ENCODE measurements at regions not wholly inside any gene's neighbourhood (a gene's known extent, or its start where the extent isn't known, plus 50 kb on each side); places are given as distances from the start of the nearest gene placed in this dataset.

DNA sequence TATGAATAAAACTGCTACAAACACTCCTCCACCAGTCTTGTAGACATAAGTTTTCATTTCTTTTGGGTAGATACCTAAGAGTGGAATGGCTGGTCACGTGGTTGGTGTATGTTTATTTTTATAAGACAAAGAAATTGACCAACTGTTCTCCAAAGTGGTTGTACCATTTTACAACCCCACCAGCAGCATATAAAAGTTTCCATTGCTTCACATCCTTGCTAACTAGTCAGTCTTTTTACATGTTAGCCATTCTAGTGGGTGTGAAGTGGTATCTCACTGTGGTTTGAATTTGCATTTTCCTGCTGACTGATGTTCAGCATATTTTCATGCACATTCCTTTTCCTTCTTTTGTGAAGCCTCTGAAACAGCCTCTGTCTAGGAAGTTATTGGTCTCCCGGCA, 76.2 kb upstream of the ADGRG2 start:
- CTCF ChIA-PET: no interaction called here
- no peak overlapping the region for H3K27ac Mint-ChIP-seq
- no peaks in the 10 kb centered on the region for H3K9me3 Mint-ChIP-seq
- H3K4me3 Mint-ChIP-seq: no peak overlapping the region
- no peak for ATAC-seq
- POLR2A ChIA-PET: no interaction called here
- H3K27me3 Mint-ChIP-seq (ENCODE audit: low read depth): no peaks in the 10 kb centered on the region
- TF ChIP-seq RELA (CRISPR knock-in tag; IDR thresholded peaks at IDR 0.05; ENCODE audit: borderline replicate concordance) (no peak), FOXJ3 (CRISPR knock-in tag; IDR thresholded peaks at IDR 0.05; ENCODE audit: borderline replicate concordance) (no peak), NFYB (CRISPR knock-in tag; conservative IDR thresholded peaks at IDR 0.05; ENCODE audit: low read depth) (no peak), JUN (CRISPR knock-in tag; IDR thresholded peaks at IDR 0.05) (no peak)
- TF ChIP-seq, protein P1, sequence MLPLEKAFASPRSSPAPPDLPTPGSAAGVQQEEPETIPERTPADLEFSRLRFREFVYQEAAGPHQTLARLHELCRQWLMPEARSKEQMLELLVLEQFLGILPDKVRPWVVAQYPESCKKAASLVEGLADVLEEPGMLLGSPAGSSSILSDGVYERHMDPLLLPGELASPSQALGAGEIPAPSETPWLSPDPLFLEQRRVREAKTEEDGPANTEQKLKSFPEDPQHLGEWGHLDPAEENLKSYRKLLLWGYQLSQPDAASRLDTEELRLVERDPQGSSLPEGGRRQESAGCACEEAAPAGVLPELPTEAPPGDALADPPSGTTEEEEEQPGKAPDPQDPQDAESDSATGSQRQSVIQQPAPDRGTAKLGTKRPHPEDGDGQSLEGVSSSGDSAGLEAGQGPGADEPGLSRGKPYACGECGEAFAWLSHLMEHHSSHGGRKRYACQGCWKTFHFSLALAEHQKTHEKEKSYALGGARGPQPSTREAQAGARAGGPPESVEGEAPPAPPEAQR (CRISPR knock-in tag; IDR thresholded peaks at IDR 0.05): no peak
- TF ChIP-seq, protein P2, sequence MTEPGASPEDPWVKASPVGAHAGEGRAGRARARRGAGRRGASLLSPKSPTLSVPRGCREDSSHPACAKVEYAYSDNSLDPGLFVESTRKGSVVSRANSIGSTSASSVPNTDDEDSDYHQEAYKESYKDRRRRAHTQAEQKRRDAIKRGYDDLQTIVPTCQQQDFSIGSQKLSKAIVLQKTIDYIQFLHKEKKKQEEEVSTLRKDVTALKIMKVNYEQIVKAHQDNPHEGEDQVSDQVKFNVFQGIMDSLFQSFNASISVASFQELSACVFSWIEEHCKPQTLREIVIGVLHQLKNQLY (CRISPR knock-in tag; IDR thresholded peaks at IDR 0.05): no peak
- TF ChIP-seq, protein P3, sequence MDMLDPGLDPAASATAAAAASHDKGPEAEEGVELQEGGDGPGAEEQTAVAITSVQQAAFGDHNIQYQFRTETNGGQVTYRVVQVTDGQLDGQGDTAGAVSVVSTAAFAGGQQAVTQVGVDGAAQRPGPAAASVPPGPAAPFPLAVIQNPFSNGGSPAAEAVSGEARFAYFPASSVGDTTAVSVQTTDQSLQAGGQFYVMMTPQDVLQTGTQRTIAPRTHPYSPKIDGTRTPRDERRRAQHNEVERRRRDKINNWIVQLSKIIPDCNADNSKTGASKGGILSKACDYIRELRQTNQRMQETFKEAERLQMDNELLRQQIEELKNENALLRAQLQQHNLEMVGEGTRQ (CRISPR knock-in tag; IDR thresholded peaks at IDR 0.05): no peak
- TF ChIP-seq, protein P4, sequence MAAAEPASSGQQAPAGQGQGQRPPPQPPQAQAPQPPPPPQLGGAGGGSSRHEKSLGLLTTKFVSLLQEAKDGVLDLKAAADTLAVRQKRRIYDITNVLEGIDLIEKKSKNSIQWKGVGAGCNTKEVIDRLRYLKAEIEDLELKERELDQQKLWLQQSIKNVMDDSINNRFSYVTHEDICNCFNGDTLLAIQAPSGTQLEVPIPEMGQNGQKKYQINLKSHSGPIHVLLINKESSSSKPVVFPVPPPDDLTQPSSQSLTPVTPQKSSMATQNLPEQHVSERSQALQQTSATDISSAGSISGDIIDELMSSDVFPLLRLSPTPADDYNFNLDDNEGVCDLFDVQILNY (CRISPR knock-in tag; IDR thresholded peaks at IDR 0.05): no peak
- TF ChIP-seq, protein P5, sequence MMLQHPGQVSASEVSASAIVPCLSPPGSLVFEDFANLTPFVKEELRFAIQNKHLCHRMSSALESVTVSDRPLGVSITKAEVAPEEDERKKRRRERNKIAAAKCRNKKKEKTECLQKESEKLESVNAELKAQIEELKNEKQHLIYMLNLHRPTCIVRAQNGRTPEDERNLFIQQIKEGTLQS (CRISPR knock-in tag; conservative IDR thresholded peaks at IDR 0.05): no peak
- TF ChIP-seq, protein P6, sequence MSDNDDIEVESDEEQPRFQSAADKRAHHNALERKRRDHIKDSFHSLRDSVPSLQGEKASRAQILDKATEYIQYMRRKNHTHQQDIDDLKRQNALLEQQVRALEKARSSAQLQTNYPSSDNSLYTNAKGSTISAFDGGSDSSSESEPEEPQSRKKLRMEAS (CRISPR knock-in tag; IDR thresholded peaks at IDR 0.05): no peak
- H3K4me1 Mint-ChIP-seq: no peaks in the 10 kb centered on the region
- DNase-seq (ENCODE audit: low spot score): no peak
- H3K36me3 Mint-ChIP-seq: no peaks in the 10 kb centered on the region

DNA sequence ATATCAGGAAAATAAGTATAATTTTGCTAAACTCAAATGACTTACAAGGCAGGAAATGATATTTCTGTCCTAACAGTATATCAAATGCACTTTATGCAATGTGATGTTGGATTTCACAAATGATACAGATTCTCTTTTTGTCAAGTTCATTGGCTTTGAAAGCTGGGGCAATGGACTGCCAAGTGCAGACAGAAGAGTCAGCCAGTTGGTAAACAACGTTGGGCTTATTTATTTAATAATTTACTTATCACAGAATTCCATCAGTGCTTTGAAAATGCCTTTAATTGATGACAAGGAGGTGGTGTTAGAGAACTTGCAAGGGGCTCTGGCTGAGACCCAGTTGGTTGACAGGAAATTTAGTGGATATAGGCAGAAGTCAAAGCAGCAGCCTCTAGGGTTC, 79.9 kb upstream of the ADGRG2 start:
- CTCF ChIA-PET: no interaction called here
- no peaks in the 10 kb centered on the region for H3K4me1 Mint-ChIP-seq
- ATAC-seq (no peak), DNase-seq (ENCODE audit: low spot score) (no peak)
- H3K4me3 Mint-ChIP-seq: no peak overlapping the region
- TF ChIP-seq GABPB1 (CRISPR knock-in tag; IDR thresholded peaks at IDR 0.05): no peak
- no peak for TF ChIP-seq PRRX2 (CRISPR knock-in tag; IDR thresholded peaks at IDR 0.05)
- TF ChIP-seq ESRRA (CRISPR knock-in tag; IDR thresholded peaks at IDR 0.05; ENCODE audit: borderline replicate concordance): no peak
- H3K36me3 Mint-ChIP-seq: no peaks in the 10 kb centered on the region
- no peaks in the 10 kb centered on the region for H3K27me3 Mint-ChIP-seq (ENCODE audit: low read depth)
- H3K9me3 Mint-ChIP-seq: no peaks in the 10 kb centered on the region
- POLR2A ChIA-PET: no interaction called here
- no peak overlapping the region for H3K27ac Mint-ChIP-seq

DNA sequence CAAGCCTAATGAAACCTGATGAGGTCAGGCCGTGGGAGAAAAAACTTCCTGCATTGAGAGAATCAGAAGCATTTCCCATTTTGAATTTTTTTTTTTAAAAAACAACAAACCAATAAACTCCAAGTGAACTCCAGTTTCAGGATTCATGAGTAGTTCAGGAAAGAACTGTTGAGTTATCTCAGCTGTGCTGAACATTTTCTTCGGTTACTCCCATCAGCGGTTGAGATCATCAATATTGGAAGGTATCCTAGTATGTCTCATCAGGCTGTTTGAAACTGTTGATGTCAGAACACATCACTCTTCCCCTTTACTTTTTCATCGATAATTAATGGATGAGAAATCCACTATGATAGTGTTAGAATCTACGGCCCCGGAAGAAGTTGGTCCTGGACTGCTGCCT, 82.4 kb upstream of the ADGRG2 start:
- H3K27ac Mint-ChIP-seq: no peak overlapping the region
- no peaks in the 10 kb centered on the region for H3K4me1 Mint-ChIP-seq
- no peak overlapping the region for H3K4me3 Mint-ChIP-seq
- H3K27me3 Mint-ChIP-seq (ENCODE audit: low read depth): no peaks in the 10 kb centered on the region
- no peaks in the 10 kb centered on the region for H3K9me3 Mint-ChIP-seq
- ATAC-seq: no peak
- no peaks in the 10 kb centered on the region for H3K36me3 Mint-ChIP-seq
- ChIA-PET CTCF (no interaction called here), POLR2A (no interaction called here)
- DNase-seq (ENCODE audit: low spot score): no peak
- TF ChIP-seq, protein P7, sequence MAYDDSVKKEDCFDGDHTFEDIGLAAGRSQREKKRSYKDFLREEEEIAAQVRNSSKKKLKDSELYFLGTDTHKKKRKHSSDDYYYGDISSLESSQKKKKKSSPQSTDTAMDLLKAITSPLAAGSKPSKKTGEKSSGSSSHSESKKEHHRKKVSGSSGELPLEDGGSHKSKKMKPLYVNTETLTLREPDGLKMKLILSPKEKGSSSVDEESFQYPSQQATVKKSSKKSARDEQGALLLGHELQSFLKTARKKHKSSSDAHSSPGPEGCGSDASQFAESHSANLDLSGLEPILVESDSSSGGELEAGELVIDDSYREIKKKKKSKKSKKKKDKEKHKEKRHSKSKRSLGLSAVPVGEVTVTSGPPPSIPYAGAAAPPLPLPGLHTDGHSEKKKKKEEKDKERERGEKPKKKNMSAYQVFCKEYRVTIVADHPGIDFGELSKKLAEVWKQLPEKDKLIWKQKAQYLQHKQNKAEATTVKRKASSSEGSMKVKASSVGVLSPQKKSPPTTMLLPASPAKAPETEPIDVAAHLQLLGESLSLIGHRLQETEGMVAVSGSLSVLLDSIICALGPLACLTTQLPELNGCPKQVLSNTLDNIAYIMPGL (CRISPR knock-in tag; IDR thresholded peaks at IDR 0.05): no peak
- TF ChIP-seq FOXP1 (CRISPR knock-in tag; IDR thresholded peaks at IDR 0.05; ENCODE audit: borderline replicate concordance) (no peak), FOXK1 (CRISPR knock-in tag; IDR thresholded peaks at IDR 0.05) (no peak), SOX15 (CRISPR knock-in tag; IDR thresholded peaks at IDR 0.05) (no peak), JAZF1 (CRISPR knock-in tag; IDR thresholded peaks at IDR 0.05) (no peak), TEAD4 (CRISPR knock-in tag; IDR thresholded peaks at IDR 0.05) (no peak), TP53 (CRISPR knock-in tag; IDR thresholded peaks at IDR 0.05) (no peak), ZNF219 (CRISPR knock-in tag; IDR thresholded peaks at IDR 0.05; ENCODE audit: borderline replicate concordance) (no peak), NR2C2 (CRISPR knock-in tag; IDR thresholded peaks at IDR 0.05) (no peak), CBFB (CRISPR knock-in tag; IDR thresholded peaks at IDR 0.05; ENCODE audit: low read depth) (no peak), ZNF416 (CRISPR knock-in tag; IDR thresholded peaks at IDR 0.05) (no peak)
- TF ChIP-seq, protein P5 (CRISPR knock-in tag; conservative IDR thresholded peaks at IDR 0.05): no peak
- TF ChIP-seq, protein P8, sequence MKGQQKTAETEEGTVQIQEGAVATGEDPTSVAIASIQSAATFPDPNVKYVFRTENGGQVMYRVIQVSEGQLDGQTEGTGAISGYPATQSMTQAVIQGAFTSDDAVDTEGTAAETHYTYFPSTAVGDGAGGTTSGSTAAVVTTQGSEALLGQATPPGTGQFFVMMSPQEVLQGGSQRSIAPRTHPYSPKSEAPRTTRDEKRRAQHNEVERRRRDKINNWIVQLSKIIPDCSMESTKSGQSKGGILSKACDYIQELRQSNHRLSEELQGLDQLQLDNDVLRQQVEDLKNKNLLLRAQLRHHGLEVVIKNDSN (CRISPR knock-in tag; IDR thresholded peaks at IDR 0.05): no peak
- TF ChIP-seq, protein P9, sequence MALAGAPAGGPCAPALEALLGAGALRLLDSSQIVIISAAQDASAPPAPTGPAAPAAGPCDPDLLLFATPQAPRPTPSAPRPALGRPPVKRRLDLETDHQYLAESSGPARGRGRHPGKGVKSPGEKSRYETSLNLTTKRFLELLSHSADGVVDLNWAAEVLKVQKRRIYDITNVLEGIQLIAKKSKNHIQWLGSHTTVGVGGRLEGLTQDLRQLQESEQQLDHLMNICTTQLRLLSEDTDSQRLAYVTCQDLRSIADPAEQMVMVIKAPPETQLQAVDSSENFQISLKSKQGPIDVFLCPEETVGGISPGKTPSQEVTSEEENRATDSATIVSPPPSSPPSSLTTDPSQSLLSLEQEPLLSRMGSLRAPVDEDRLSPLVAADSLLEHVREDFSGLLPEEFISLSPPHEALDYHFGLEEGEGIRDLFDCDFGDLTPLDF (CRISPR knock-in tag; IDR thresholded peaks at IDR 0.05): no peak
